NCI-H2107 treated with DMSO at 0.1 percent for 48 hours (cell line): ENCODE measurements at regions not wholly inside any gene's neighbourhood (a gene's known extent, or its start where the extent isn't known, plus 50 kb on each side); places are given as distances from the start of the nearest gene placed in this dataset.
"Not testable (repeated sequence)": the region's sequence is repeated elsewhere in the genome, so short reads cannot be mapped to it uniquely, and the experiment has no call there.

Experiments used
- DNase-seq: peaks from one replicate; lab custom pipeline; 2025; ENCODE audit not compliant: unreplicated experiment; lab: John Stamatoyannopoulos, UW

DNA sequence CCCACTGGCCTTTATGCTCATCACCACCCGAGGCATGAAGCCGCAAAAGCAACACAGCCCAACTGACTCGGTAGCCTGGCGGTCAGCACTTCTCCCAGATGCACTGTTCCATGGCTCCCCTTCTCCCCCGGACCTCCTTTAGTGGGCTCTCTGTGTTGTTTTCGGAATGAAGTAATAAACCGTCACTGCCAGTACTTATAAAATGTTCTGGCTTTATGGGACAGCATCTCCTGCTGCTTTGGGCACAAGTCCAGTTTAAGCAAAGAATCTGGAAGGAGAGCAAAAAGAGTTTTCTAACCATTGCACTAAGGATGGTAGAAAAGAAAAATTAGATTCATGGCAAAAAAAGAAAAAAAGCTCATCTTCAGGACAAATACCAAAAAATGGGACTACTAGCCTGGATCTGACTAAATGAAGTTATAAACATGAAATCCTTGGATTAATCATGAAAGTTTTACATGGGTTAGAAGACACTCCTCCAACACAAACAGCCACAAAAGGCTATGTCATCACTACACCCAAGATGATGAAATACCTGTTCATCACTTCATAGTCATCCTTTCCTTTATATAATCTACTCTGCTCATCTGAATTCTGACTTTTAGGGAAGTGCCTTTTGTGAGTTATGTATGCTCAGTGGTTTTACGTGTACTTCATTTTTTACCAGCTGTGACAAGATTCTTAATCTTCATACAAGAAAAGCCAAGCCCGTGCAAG lies 89.5 kb upstream of the UBE2E2 start:
- DNase-seq: no peak

DNA sequence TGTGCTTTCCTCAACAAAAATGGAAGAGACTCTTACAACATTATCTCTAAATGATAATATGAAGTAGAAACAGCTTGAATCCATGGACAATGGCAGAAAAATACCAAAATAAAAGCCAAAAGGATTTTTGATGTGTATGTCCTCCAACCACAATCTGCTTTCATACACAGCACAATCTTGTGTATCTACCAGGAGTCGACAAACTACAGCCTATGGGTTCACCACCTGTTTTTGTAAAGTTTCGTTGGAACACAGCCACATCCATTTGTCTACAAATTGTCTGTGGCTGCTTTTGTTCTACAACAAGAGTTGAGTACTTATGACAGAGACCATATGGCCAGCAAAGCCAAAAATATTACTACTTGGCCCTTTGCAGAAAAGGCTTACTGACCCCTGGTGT lies 88.7 kb upstream of the UBE2E2 start:
- no peak for DNase-seq

DNA sequence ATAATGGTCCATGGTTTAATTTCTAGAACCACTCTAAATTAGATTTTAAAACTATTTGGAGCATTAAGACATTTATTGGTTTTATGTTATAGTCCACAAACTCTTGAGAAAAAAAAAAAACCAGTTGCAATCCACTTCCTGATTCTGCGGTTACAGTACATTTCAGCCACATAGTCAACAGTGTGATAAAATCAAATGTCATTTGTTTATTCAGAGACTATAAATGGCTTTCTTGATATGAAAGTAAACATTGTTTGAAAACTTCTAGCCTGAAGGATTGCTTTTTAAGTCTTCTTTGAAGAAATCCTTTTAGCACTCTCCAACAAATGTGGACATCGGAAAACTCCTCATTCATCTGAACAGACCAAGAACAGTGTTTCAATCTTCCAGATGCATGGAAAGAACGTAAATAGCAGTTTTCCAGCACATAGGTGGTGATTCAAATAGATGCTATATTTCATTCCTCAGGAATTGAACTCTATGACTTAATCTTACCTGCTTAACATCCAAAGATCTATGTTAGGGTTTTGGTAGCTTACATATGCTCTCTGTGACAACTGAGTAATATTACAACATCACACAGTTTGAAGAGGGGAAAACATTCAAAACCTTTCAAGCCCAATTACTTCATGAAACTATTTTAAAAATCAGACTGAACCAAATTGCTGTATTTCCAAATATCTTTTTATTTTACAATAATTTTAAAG lies 87.8 kb upstream of the UBE2E2 start:
- DNase-seq: no peak

DNA sequence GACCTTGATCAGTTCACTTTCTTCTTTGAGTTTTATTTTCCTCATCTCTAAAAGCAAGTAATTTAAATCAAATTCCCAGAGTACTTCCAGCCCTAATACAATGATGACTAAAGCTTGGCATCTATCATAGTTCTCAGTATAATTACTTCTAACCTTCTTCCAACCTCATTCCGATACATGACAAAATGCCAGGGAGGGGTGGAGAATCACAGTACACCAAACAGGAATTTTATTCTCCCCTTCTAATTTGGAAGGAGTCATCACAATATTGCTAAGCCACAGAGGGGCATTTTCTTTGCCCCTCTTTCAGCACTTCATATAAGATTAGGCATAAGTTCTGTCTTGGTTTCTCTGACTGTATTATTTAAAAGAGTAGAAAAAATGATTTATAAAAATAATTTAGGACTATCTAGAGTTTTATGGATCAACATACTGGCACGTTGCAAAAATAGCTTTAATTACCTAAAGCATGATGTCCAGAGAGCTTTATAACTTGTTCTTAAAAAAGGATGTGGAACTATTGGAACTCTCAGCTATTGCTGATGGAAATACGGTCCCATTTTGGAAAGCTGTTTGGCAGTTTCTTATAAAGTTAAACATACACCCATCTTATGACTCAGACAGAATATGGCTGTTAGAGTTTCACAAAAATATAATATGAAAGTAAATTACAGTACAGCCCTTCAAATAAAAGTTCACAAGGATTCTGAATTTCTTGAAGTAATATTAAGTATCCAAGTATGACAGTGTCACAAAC lies 86.9 kb upstream of the UBE2E2 start:
- no peak for DNase-seq

DNA sequence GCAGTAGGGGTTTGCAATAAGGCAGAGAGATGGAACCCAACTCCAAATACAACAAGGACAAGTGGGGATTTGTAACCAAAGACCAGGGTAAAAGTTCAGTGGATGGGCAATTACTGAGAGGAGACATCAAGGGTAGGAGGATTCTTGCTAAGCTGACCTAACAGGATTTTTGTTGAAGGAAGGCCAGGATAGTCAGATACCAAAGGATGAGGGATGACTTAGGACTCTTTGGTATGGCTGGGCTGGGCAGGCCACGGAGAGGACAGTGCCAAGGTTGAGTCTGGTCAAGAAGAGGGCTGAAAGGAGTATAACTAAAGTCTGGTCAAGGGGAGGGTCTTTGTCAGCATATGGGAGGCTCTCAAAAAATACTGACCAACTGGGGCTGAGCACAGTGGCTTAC lies 85.3 kb upstream of the UBE2E2 start:
- no peak for DNase-seq

DNA sequence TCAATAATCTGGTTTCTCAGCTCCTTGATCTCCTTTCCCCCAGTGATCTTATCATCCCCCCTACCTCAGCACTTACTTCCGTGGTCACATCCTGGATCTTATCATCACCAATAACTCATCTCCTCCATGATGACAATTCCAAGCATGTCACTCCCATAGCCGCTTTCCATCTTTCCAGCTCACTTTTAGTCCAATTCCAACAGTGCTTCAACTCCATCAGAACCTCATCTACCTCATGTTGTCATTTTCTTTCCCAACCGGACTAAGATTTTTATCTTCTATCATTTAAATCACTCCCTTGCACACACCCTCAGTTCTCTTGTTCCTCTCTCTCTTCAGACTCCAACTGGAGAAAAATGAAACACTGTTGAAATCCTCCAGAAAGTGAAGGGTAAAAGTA lies 75.9 kb upstream of the UBE2E2 start:
- no peak for DNase-seq

DNA sequence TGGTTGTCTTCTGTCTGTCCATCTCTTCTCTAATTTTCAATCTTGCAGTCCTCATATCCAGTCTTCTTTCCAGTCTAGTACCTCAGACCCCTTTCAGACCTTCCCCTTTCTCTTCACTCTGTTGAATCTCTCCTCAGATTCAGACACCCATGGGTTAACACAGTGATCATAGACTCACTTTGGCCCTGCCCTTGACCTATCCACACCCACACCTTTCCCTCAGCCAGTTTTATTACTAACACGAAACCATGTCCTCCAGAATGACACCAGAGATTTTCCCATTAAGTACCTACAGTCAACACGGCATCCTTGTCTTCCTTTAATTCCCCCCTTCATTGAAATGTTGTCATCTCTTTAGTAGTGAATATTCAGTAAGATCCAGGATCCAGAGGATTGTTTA lies 74.5 kb upstream of the UBE2E2 start:
- DNase-seq: no peak

DNA sequence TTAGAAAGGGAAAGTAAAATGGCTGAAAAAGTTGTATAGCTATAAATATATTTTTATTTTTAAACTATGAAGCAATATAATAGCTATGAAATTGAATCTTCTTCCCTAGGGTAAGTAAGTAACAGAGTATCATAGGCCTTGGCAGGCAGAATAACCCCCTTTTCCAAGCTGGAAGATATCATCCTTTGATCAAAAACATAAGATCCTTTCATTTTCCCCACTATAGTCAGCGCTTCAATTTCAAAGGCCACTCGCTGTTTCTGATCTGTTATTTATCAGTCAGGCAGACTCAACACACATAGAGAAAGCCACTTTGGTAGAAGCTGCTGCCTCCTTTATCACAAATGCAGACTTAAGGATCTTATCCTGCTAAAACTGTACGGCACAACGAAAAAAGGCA lies 74.0 kb upstream of the UBE2E2 start:
- no peak for DNase-seq

DNA sequence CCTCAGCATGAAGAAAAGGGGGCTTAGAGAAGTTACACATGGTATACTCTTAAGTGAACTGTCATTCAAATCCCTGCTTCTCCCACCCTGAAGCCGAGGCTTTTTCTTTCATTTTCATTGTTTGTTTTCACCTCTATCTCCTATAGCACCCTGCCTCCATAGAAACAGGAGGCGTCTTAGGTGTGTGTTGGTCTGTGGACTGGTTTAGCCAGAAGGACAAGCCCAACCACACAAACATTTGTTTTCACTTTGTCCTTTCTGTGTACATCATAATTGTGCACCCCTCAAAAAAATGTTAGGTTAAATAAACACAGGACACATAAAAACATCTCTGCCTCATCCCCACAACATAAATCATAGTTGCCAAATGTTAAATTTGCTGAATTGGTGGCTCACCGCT lies 73.3 kb upstream of the UBE2E2 start:
- DNase-seq: no peak

DNA sequence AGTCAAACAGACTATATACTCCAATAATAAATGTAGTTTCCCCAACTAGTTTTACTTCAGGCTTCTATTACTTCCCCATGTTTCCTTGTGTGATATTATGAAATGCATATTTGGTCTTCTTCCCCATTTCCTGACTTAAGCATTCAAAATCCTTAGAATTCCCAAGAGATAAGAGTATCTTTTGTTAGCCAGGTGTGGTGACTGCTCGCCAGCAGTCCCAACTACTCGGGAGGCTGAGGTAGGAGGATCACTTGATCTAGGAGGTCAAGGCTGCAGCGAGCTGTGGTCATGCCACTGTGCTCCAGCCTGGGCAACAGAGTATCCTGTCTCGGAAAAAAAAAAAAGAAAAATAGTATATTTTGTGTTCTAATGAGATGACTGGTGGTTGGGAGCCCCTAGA lies 72.7 kb upstream of the UBE2E2 start:
- no peak for DNase-seq

DNA sequence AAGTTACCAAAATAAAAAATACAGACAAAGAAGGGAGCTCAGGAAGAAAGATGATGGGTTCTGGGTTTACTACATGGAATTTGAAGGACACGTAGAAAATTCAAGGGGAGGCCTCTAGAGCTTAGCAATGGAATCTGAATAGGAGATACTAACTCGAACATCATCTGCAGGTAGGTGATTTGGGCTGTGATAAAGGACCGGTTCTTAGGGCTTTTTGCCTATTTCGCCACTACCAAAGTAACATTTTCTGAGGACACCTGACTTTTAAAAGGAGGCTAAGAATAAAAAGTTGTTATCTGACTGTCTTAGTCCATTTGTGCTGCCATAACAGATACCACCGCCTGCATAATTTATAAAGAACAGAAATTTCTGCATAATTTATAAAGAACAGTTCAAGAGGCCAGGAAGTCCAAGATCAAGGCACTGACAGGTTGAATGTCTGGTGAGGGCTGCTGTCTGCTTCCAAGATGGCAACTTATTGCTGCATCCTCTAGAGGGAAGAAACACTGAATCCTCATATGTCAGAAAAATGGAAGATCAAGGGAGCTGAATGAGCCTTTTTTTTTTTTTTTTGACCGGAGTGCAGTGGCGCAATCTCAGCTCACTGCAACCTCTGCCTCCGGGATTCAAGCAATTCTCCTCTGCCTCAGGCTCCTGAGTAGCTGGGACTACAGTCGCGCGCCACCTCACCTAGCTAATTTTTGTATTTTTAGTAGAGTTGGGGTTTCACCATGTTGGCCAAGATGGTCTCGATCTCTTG lies 67.9 kb upstream of the UBE2E2 start:
- DNase-seq: no peak

DNA sequence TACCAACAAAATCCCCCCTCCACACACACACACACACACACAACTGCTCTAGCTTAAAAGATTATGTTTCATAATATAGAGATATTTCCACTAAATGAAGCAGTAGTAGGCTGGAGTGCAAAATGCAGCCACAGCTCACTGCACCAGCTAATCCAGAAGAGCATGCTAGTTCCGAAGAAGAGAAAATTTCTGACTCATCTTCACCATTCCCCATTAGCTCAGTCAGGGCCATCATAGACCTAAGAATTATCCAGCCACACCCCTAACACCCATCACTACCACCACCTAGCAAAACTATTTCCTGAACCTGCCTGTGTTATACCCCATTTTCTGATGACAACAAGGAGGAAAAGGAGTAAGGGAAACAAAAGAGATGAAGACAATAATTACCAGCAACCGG lies 67.1 kb upstream of the UBE2E2 start:
- DNase-seq: no peak

DNA sequence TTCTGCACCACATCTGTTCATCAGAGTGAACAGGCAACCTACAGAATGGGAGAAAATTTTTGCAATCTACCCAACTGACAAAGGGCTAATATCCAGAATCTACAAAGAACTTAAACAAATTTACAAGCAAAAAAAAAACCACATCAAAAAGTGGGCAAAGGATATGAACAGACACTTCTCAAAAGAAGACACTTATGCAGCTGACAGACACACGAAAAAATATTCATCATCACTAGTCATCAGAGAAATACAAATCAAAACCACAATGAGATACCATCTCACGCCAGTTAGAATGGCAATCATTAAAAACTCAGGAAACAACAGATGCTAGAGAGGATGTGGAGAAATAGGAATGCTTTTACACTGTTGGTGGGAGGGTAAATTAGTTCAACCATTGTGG lies 59.1 kb upstream of the UBE2E2 start:
- not testable (repeated sequence) for DNase-seq

DNA sequence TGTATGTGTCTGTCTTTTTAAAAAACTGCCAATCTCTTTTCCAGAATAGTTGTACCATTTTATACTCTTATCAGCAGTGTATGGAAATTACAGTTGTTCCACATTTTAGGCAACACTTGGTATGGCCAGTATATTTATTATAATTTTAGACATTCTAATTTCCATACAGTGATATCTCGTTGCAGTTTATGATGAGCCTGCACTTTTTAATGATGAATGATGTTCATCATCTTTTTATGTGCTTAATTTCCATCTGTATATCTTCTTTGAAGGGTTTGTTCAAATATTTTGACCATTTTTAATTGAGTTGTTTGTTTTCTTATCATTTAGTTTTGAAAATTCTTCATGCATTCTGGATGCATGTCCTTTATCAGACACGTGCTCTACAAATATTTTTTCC lies 57.0 kb upstream of the UBE2E2 start:
- DNase-seq: no peak

DNA sequence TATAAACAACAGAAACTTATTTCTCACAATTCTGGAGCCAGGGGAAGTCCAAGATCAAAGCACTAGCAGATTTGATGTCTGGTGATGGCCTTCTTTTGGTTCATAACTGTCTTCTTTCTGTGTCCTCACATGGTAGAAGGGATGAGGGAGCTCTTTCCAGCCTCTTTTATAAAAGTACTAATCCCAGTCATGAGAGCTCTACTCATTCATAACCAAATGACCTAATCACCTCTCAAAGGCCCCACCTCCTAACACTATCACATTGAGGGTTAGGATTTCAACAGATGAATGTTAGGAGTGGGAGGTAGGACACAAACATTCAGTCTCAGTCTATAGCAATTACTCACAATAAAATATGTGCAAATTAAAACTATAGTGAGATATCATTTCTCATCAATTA lies 50.1 kb upstream of the UBE2E2 start:
- no peak for DNase-seq
